ENCODE measurements at regions not wholly inside any gene's neighbourhood (a gene's known extent, or its start where the extent isn't known, plus 50 kb on each side); places are given as distances from the start of the nearest gene placed in this dataset.

- TF ChIP-seq, protein P1, sequence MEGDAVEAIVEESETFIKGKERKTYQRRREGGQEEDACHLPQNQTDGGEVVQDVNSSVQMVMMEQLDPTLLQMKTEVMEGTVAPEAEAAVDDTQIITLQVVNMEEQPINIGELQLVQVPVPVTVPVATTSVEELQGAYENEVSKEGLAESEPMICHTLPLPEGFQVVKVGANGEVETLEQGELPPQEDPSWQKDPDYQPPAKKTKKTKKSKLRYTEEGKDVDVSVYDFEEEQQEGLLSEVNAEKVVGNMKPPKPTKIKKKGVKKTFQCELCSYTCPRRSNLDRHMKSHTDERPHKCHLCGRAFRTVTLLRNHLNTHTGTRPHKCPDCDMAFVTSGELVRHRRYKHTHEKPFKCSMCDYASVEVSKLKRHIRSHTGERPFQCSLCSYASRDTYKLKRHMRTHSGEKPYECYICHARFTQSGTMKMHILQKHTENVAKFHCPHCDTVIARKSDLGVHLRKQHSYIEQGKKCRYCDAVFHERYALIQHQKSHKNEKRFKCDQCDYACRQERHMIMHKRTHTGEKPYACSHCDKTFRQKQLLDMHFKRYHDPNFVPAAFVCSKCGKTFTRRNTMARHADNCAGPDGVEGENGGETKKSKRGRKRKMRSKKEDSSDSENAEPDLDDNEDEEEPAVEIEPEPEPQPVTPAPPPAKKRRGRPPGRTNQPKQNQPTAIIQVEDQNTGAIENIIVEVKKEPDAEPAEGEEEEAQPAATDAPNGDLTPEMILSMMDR (IDR thresholded peaks at IDR 0.05): no peak
- TF ChIP-seq POLR2A (IDR thresholded peaks at IDR 0.05) (no peak), POLR2AphosphoS5 (IDR thresholded peaks at IDR 0.05) (no peak)
- Histone ChIP-seq H3K27me3 (no peaks in the 10 kb centered on the region), H3K27ac (no peak overlapping the region), H3K9me3 (peaks cover 0 to 2% of the 10 kb centered on the region in 2 donors), H3K4me1 (no peaks in the 10 kb centered on the region), H3K4me3 (no peak overlapping the region), H3K36me3 (no peaks in the 10 kb centered on the region)
- intact Hi-C loops (cut with DNase I; ENCODE audit: low total_unique reads): no loop called here
- DNase-seq (ENCODE audit: low spot score in 2 of 2): no peak
Observed at GRCh38 chr4:56742080-56742871, 61.2 kb upstream of the HOPX start.

- Histone ChIP-seq H3K27me3 (no peaks in the 10 kb centered on the region), H3K4me1 (no peaks in the 10 kb centered on the region), H3K36me3 (no peaks in the 10 kb centered on the region), H3K27ac (no peak overlapping the region), H3K9me3 (peaks cover 0 to 2% of the 10 kb centered on the region in 2 donors), H3K4me3 (no peak overlapping the region)
- intact Hi-C loops (cut with DNase I; ENCODE audit: low total_unique reads): no loop called here
- DNase-seq (ENCODE audit: low spot score in 2 of 2): no peak
- TF ChIP-seq POLR2AphosphoS5 (IDR thresholded peaks at IDR 0.05): no peak
- TF ChIP-seq POLR2A (IDR thresholded peaks at IDR 0.05): no peak
- TF ChIP-seq, protein P1 (IDR thresholded peaks at IDR 0.05): no peak
Observed at GRCh38 chr4:56741595-56741994, 60.5 kb upstream of the HOPX start.

DNA sequence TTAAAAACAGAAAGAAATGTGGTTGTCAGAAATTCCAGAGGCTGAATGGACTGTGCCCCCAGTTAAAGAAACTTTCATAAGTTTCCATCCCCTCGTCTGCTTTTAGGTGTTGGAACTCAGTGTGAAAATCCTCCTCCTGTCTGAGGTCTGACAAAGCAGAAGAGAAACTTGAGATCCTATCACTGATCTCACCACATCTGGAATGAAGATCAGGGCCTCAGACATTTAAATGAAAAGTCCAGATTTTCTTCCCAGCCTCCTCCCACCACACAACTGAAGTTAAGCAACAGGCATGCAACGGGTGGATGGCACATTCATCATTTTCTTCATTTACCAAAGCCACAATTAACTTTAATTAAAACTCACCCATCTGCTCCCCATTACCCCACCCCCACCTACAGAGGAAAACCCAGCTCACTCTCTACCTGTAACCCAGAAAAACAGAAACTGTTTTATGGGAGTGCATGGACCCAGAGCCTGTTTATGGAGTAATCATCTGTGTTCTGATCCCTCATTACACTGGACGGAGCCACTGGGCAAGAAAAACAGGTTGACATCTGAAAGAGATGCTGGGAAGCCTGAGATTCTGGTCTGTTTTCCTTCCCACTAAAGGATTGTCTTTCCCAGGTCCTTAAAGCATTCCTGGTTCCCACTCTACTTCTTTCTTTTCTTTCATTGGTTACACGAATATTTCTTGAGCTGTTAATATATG is 58.1 kb upstream of the HOPX start:
- no peak for DNase-seq (ENCODE audit: low spot score in 2 of 2)
- TF ChIP-seq POLR2AphosphoS5 (IDR thresholded peaks at IDR 0.05) (no peak), POLR2A (IDR thresholded peaks at IDR 0.05) (no peak)
- TF ChIP-seq, protein P1 (IDR thresholded peaks at IDR 0.05): no peak
- no peak overlapping the region for H3K4me3 ChIP-seq
- intact Hi-C loops (cut with DNase I; ENCODE audit: low total_unique reads): no loop called here
- no peaks in the 10 kb centered on the region for H3K36me3 ChIP-seq
- H3K4me1 ChIP-seq: no peaks in the 10 kb centered on the region
- no peak overlapping the region for H3K27ac ChIP-seq
- no peaks in the 10 kb centered on the region for H3K27me3 ChIP-seq
- peaks cover 0 to 2% of the 10 kb centered on the region in 2 donors for H3K9me3 ChIP-seq

- H3K4me1 ChIP-seq: no peaks in the 10 kb centered on the region
- H3K4me3 ChIP-seq: no peak overlapping the region
- H3K9me3 ChIP-seq: no peaks in the 10 kb centered on the region
- H3K36me3 ChIP-seq: no peaks in the 10 kb centered on the region
- H3K27me3 ChIP-seq: no peaks in the 10 kb centered on the region
- TF ChIP-seq POLR2AphosphoS5 (IDR thresholded peaks at IDR 0.05) (no peak), POLR2A (IDR thresholded peaks at IDR 0.05) (no peak)
- TF ChIP-seq, protein P1 (IDR thresholded peaks at IDR 0.05): no peak
- H3K27ac ChIP-seq: no peak overlapping the region
- intact Hi-C loops (cut with DNase I; ENCODE audit: low total_unique reads): no loop called here
- no peak for DNase-seq (ENCODE audit: low spot score in 2 of 2)
Observed at GRCh38 chr4:56737666-56738065, 56.6 kb upstream of the HOPX start.

DNA sequence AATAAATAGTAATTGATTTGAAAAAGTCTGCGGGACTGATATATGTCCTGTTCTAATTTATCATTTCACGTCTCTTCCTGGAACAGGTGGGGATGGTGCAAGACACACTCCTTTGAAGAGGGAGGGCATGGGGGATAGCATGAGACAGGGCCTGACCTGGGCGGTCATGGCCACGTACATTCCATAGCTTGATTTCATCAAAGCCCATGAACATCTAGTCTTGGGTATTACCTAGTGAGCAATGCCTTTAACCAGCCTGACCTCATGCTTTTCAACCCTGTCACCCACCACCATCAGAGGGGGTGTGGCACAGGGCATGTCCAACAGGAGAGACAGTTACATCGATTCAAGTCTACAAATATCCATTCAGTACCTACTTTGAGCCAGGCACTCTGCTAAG is 52.3 kb upstream of the HOPX start:
- Histone ChIP-seq H3K27ac (no peak overlapping the region), H3K27me3 (no peaks in the 10 kb centered on the region), H3K9me3 (no peaks in the 10 kb centered on the region), H3K4me1 (no peaks in the 10 kb centered on the region), H3K4me3 (no peak overlapping the region), H3K36me3 (no peaks in the 10 kb centered on the region)
- no peak for DNase-seq (ENCODE audit: low spot score in 2 of 2)
- intact Hi-C loops (cut with DNase I; ENCODE audit: low total_unique reads): no loop called here
- TF ChIP-seq, protein P1 (IDR thresholded peaks at IDR 0.05): no peak
- TF ChIP-seq POLR2A (IDR thresholded peaks at IDR 0.05) (no peak), POLR2AphosphoS5 (IDR thresholded peaks at IDR 0.05) (no peak)

All from breast epithelium (tissue), 4 donors.